HUES48 (cell line): ENCODE measurements at regions not wholly inside any gene's neighbourhood (a gene's known extent, or its start where the extent isn't known, plus 50 kb on each side); places are given as distances from the start of the nearest gene placed in this dataset.
"Not testable (repeated sequence)": the region's sequence is repeated elsewhere in the genome, so short reads cannot be mapped to it uniquely, and the experiment has no call there.

Experiments
- H3K27ac ChIP-seq: one replicate; pipeline ENCODE4 v1.7.0; 2013; ENCODE audit warnings: low read depth, low read length, inconsistent platforms
- H3K27me3 ChIP-seq: 2 replicates; pipeline ENCODE4 v1.6.1; 2013; ENCODE audit warnings: mild to moderate bottlenecking, low read length; ENCODE audit not compliant: control insufficient read depth, insufficient read depth
- H3K36me3 ChIP-seq: 2 replicates; pipeline ENCODE4 v1.6.1; 2013; ENCODE audit warnings: low read length; ENCODE audit not compliant: control insufficient read depth, insufficient read depth
- H3K4me1 ChIP-seq: 2 replicates; pipeline ENCODE4 v1.6.1; 2013; ENCODE audit warnings: mild to moderate bottlenecking, low read length; ENCODE audit not compliant: control insufficient read depth, insufficient read depth
- H3K4me3 ChIP-seq: 2 replicates; pipeline ENCODE4 v1.5.1; 2013; ENCODE audit warnings: mild to moderate bottlenecking, low read depth, low read length
- H3K9ac ChIP-seq: 2 replicates; pipeline ENCODE4 v1.6.1; 2013; ENCODE audit warnings: mild to moderate bottlenecking, low read depth, low read length, moderate library complexity
- H3K9me3 ChIP-seq: 2 replicates; pipeline ENCODE4 v1.6.1; 2013; ENCODE audit warnings: low read length; ENCODE audit not compliant: control insufficient read depth, insufficient read depth

- H3K27me3 ChIP-seq, result no peaks in the 10 kb centered on the region
- no peak overlapping the region for H3K27ac ChIP-seq
Measured at GRCh38 chr6:130557481-130558112, 191.8 kb downstream of the TMEM200A start.

GRCh38 chr6:130558131-130558530, 192.3 kb downstream of the TMEM200A start:
- H3K4me3 ChIP-seq, result no peak overlapping the region
- no peaks in the 10 kb centered on the region for H3K27me3 ChIP-seq
- H3K4me1 ChIP-seq, result no peaks in the 10 kb centered on the region
- H3K9me3 ChIP-seq, result no peaks in the 10 kb centered on the region
- no peak overlapping the region for H3K9ac ChIP-seq
- no peaks in the 10 kb centered on the region for H3K36me3 ChIP-seq
- no peak overlapping the region for H3K27ac ChIP-seq

More at GRCh38 chr6:130557481-130558112, 191.8 kb downstream of the TMEM200A start:
- H3K9me3 ChIP-seq, result no peaks in the 10 kb centered on the region
- no peak overlapping the region for H3K9ac ChIP-seq
- no peaks in the 10 kb centered on the region for H3K4me1 ChIP-seq
- no peak overlapping the region for H3K4me3 ChIP-seq
- no peaks in the 10 kb centered on the region for H3K36me3 ChIP-seq

- no peaks in the 10 kb centered on the region for H3K9me3 ChIP-seq
- H3K4me3 ChIP-seq, result no peak overlapping the region
- H3K36me3 ChIP-seq, result no peaks in the 10 kb centered on the region
- no peak overlapping the region for H3K27ac ChIP-seq
- H3K9ac ChIP-seq, result no peak overlapping the region
- H3K27me3 ChIP-seq, result no peaks in the 10 kb centered on the region
- H3K4me1 ChIP-seq, result no peaks in the 10 kb centered on the region
Measured at GRCh38 chr6:130559166-130559565, 193.3 kb downstream of the TMEM200A start.

- H3K27ac ChIP-seq, result no peak overlapping the region
- no peak overlapping the region for H3K4me3 ChIP-seq
- no peaks in the 10 kb centered on the region for H3K27me3 ChIP-seq
- no peak overlapping the region for H3K9ac ChIP-seq
- no peaks in the 10 kb centered on the region for H3K9me3 ChIP-seq
- no peaks in the 10 kb centered on the region for H3K36me3 ChIP-seq
- no peaks in the 10 kb centered on the region for H3K4me1 ChIP-seq
Measured at GRCh38 chr6:130560231-130560630, 194.4 kb downstream of the TMEM200A start.

GRCh38 chr6:130561159-130561558, 195.3 kb downstream of the TMEM200A start:
- H3K9me3 ChIP-seq, H3K27ac ChIP-seq, H3K27me3 ChIP-seq, H3K4me1 ChIP-seq, H3K4me3 ChIP-seq, H3K9ac ChIP-seq, H3K36me3 ChIP-seq: not testable (repeated sequence)

GRCh38 chr6:130565696-130566095, 199.9 kb downstream of the TMEM200A start:
- no peaks in the 10 kb centered on the region for H3K36me3 ChIP-seq
- no peak overlapping the region for H3K27ac ChIP-seq
- no peaks in the 10 kb centered on the region for H3K27me3 ChIP-seq
- no peaks in the 10 kb centered on the region for H3K4me1 ChIP-seq
- H3K4me3 ChIP-seq, result no peak overlapping the region
- H3K9me3 ChIP-seq, result no peaks in the 10 kb centered on the region
- H3K9ac ChIP-seq, result no peak overlapping the region

GRCh38 chr6:130574146-130574545, 208.3 kb downstream of the TMEM200A start:
- Histone ChIP-seq H3K4me3 (no peak overlapping the region), H3K27me3 (no peaks in the 10 kb centered on the region), H3K27ac (no peak overlapping the region), H3K9ac (no peak overlapping the region), H3K4me1 (no peaks in the 10 kb centered on the region), H3K36me3 (no peaks in the 10 kb centered on the region), H3K9me3 (no peaks in the 10 kb centered on the region)

- Histone ChIP-seq H3K4me3 (no peak overlapping the region), H3K27me3 (no peaks in the 10 kb centered on the region), H3K9ac (no peak overlapping the region), H3K36me3 (no peaks in the 10 kb centered on the region), H3K4me1 (no peaks in the 10 kb centered on the region), H3K27ac (no peak overlapping the region), H3K9me3 (no peaks in the 10 kb centered on the region)
Measured at GRCh38 chr6:130575557-130575956, 209.7 kb downstream of the TMEM200A start.

GRCh38 chr6:130575971-130576370, 210.2 kb downstream of the TMEM200A start:
- Histone ChIP-seq H3K9ac (no peak overlapping the region), H3K4me1 (no peaks in the 10 kb centered on the region), H3K27ac (no peak overlapping the region), H3K9me3 (no peaks in the 10 kb centered on the region), H3K27me3 (no peaks in the 10 kb centered on the region), H3K36me3 (no peaks in the 10 kb centered on the region), H3K4me3 (no peak overlapping the region)

GRCh38 chr6:130577178-130577919, 211.5 kb downstream of the TMEM200A start:
- no peaks in the 10 kb centered on the region for H3K9me3 ChIP-seq
- no peaks in the 10 kb centered on the region for H3K36me3 ChIP-seq
- H3K27ac ChIP-seq, result no peak overlapping the region
- no peak overlapping the region for H3K4me3 ChIP-seq
- no peaks in the 10 kb centered on the region for H3K4me1 ChIP-seq
- H3K9ac ChIP-seq, result no peak overlapping the region
- H3K27me3 ChIP-seq, result no peaks in the 10 kb centered on the region

GRCh38 chr6:130578713-130579112, 212.9 kb downstream of the TMEM200A start:
- no peak overlapping the region for H3K4me3 ChIP-seq
- no peaks in the 10 kb centered on the region for H3K9me3 ChIP-seq
- H3K4me1 ChIP-seq, result no peaks in the 10 kb centered on the region
- no peak overlapping the region for H3K9ac ChIP-seq
- no peaks in the 10 kb centered on the region for H3K36me3 ChIP-seq
- no peak overlapping the region for H3K27ac ChIP-seq
- no peaks in the 10 kb centered on the region for H3K27me3 ChIP-seq
